ENCODE measurements at regions not wholly inside any gene's neighbourhood (a gene's known extent, or its start where the extent isn't known, plus 50 kb on each side); places are given as distances from the start of the nearest gene placed in this dataset.

DNA sequence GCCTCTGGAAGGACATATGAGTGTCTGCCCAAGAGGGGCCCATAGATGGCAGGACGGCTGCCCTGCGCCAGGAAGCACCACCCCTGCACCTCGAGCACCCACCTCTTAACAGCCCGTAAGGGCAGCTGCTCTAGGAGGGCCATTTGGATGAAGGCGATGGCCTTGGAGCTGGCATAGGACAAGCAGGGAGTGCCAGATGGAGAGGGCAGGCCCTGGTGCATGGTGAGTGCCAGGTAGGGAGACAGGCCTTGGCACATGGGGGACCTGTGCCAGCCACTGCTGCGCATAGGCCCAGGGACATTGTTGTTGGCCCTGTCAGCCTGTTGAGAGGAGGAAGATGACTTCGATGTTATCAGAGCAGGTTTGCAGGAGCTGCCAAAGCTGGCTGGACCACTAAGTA lies 134.2 kb downstream of the SLC25A46 start:
- TF ChIP-seq CTCF (IDR thresholded peaks at IDR 0.05) (no peak), POLR2A (IDR thresholded peaks at IDR 0.05) (no peak), POLR2AphosphoS5 (IDR thresholded peaks at IDR 0.05) (no peak)
